Endothelial cell (in vitro differentiated cells): ENCODE measurements at regions not wholly inside any gene's neighbourhood (a gene's known extent, or its start where the extent isn't known, plus 50 kb on each side); places are given as distances from the start of the nearest gene placed in this dataset.
"Not testable (repeated sequence)": the region's sequence is repeated elsewhere in the genome, so short reads cannot be mapped to it uniquely, and the experiment has no call there.

Experiments
- DNase-seq: peaks from one replicate; pipeline ENCODE4 v3.0.0; 2021; ENCODE audit warnings: low spot score
- H3K27ac Mint-ChIP-seq: one replicate; pipeline ENCODE4 v1.8.0; 2021; ENCODE audit warnings: mixed read lengths, inconsistent platforms; ENCODE audit not compliant: unreplicated experiment
- H3K27me3 Mint-ChIP-seq: one replicate; pipeline ENCODE4 v1.8.0; 2021; ENCODE audit warnings: mild to moderate bottlenecking, moderate library complexity, mixed read lengths, inconsistent platforms; ENCODE audit not compliant: unreplicated experiment
- H3K36me3 Mint-ChIP-seq: one replicate; pipeline ENCODE4 v1.8.0; 2021; ENCODE audit warnings: mild to moderate bottlenecking, low read depth, mixed read lengths, inconsistent platforms; ENCODE audit not compliant: unreplicated experiment
- H3K4me1 Mint-ChIP-seq: one replicate; pipeline ENCODE4 v1.8.0; 2021; ENCODE audit warnings: mild to moderate bottlenecking, mixed read lengths, inconsistent platforms; ENCODE audit not compliant: unreplicated experiment
- H3K4me3 Mint-ChIP-seq: one replicate; pipeline ENCODE4 v1.8.0; 2021; ENCODE audit warnings: mild to moderate bottlenecking, mixed read lengths, inconsistent platforms; ENCODE audit not compliant: unreplicated experiment
- H3K9me3 Mint-ChIP-seq: one replicate; pipeline ENCODE4 v1.8.0; 2021; ENCODE audit warnings: mixed read lengths, inconsistent platforms; ENCODE audit not compliant: unreplicated experiment
- CTCF ChIP-seq: fragments of 200-600 bp; sonication (generic); IDR thresholded peaks from one replicate; pipeline ENCODE4 v1.5.0; 2021; ENCODE audit warnings: antibody characterized with exemption; ENCODE audit not compliant: unreplicated experiment

GRCh38 chr10:33596422-33596821 is 262.0 kb upstream of the NRP1 start:
- no peak overlapping the region for H3K4me3 Mint-ChIP-seq
- TF ChIP-seq CTCF, result no peak
- no peaks in the 10 kb centered on the region for H3K36me3 Mint-ChIP-seq
- H3K27ac Mint-ChIP-seq, result no peak overlapping the region
- H3K27me3 Mint-ChIP-seq, result peaks cover 2% of the 10 kb centered on the region
- no peaks in the 10 kb centered on the region for H3K9me3 Mint-ChIP-seq
- no peaks in the 10 kb centered on the region for H3K4me1 Mint-ChIP-seq
- DNase-seq, result no peak

GRCh38 chr10:33594475-33594874 is 260.0 kb upstream of the NRP1 start:
- H3K27me3 Mint-ChIP-seq, result peaks cover 2% of the 10 kb centered on the region
- H3K27ac Mint-ChIP-seq, result no peak overlapping the region
- no peaks in the 10 kb centered on the region for H3K36me3 Mint-ChIP-seq
- H3K4me3 Mint-ChIP-seq, result no peak overlapping the region
- H3K4me1 Mint-ChIP-seq, result no peaks in the 10 kb centered on the region
- no peaks in the 10 kb centered on the region for H3K9me3 Mint-ChIP-seq
- TF ChIP-seq CTCF, result no peak
- no peak for DNase-seq

DNA sequence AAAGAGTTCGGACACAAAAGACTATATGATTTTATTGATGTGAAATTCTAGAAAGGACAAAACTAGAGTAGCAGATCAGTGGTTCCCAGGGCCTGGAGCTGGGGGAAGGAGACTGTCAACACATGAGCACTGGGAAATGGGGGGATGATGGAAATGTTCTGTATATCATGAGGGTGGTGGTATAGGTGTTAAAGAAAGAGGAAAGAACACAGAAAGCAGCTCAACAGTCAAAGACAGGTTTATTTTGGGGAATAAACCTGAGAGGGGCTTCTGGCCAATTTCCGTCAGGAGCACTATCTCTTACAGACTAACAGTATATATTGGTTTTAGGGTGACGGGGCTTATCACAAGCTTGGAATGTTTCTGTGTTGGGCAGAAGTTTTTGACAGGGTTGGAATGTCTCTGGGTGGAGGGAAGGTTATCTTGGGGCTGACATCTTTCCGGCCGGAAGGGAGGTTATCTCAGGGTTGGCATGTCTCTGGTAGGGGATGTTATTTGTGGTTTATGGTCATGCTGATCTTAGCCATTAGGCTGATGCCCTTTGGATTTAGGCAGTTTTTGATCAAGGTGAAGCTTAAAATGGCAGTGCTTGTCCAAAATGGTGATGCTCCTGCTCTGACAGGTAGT is 254.6 kb upstream of the NRP1 start:
- H3K27me3 Mint-ChIP-seq, result peaks cover 4% of the 10 kb centered on the region
- TF ChIP-seq CTCF, result no peak
- no peak for DNase-seq
- no peak overlapping the region for H3K4me3 Mint-ChIP-seq
- H3K9me3 Mint-ChIP-seq, result no peaks in the 10 kb centered on the region
- H3K36me3 Mint-ChIP-seq, result peaks cover 6% of the 10 kb centered on the region
- no peak overlapping the region for H3K27ac Mint-ChIP-seq
- H3K4me1 Mint-ChIP-seq, result peaks cover 6% of the 10 kb centered on the region

DNA sequence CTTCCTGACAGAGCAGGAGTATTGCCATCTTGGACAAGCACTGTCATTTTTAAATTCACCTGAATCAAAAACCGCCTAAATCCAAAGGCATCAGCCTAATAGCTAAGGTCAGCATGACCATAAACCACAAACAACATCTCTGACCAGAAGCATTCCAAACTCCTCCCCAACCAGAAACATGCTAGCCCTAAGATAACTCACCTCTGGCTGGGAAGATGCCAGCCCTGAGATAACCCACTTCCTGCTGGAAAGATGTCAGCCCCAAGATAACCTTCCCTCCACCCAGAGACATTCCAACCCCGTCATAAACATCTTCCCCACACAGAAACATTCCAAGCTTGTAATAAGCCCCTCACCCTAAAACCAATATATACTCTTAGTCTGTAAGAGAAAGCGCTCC is 250.1 kb upstream of the NRP1 start:
- H3K4me1 Mint-ChIP-seq, DNase-seq, H3K27me3 Mint-ChIP-seq, H3K36me3 Mint-ChIP-seq, H3K9me3 Mint-ChIP-seq, H3K4me3 Mint-ChIP-seq, H3K27ac Mint-ChIP-seq: not testable (repeated sequence)

- DNase-seq, result no peak
- H3K9me3 Mint-ChIP-seq, result no peaks in the 10 kb centered on the region
- H3K27ac Mint-ChIP-seq, result no peak overlapping the region
- peaks cover 6% of the 10 kb centered on the region for H3K4me1 Mint-ChIP-seq
- no peaks in the 10 kb centered on the region for H3K36me3 Mint-ChIP-seq
- peaks cover 2% of the 10 kb centered on the region for H3K27me3 Mint-ChIP-seq
- TF ChIP-seq CTCF, result no peak
- H3K4me3 Mint-ChIP-seq, result no peak overlapping the region
Observed at GRCh38 chr10:33579996-33580395, 245.5 kb upstream of the NRP1 start.
